LNCAP (cell line): ENCODE measurements at regions not wholly inside any gene's neighbourhood (a gene's known extent, or its start where the extent isn't known, plus 50 kb on each side); places are given as distances from the start of the nearest gene placed in this dataset.

Source experiments
- CTCF ChIP-seq: fragments of 450-650 bp; IDR thresholded peaks from 2 replicates; pipeline ENCODE4 v1.5.1; 2017; ENCODE audit warnings: mild to moderate bottlenecking

GRCh38 chr6:165875946-165876345 lies 212.9 kb upstream of the PDE10A start:
- TF ChIP-seq CTCF = no peak

- TF ChIP-seq CTCF = no peak
Measured at GRCh38 chr6:165873976-165874375, 210.9 kb upstream of the PDE10A start.

- no peak for TF ChIP-seq CTCF
Measured at GRCh38 chr6:165872811-165873210, 209.8 kb upstream of the PDE10A start.

- no peak for TF ChIP-seq CTCF
Measured at GRCh38 chr6:165872311-165872710, 209.3 kb upstream of the PDE10A start.

GRCh38 chr6:165871571-165871970 lies 208.5 kb upstream of the PDE10A start:
- no peak for TF ChIP-seq CTCF

GRCh38 chr6:165869526-165869925 lies 206.5 kb upstream of the PDE10A start:
- no peak for TF ChIP-seq CTCF

GRCh38 chr6:165864925-165865324 lies 201.9 kb upstream of the PDE10A start:
- TF ChIP-seq CTCF = no peak

- no peak for TF ChIP-seq CTCF
Measured at GRCh38 chr6:165864218-165864617, 201.2 kb upstream of the PDE10A start.
